Lower leg skin (tissue), 4 donors: ENCODE measurements at regions not wholly inside any gene's neighbourhood (a gene's known extent, or its start where the extent isn't known, plus 50 kb on each side); places are given as distances from the start of the nearest gene placed in this dataset.

Experiments
- DNase-seq, 2 donors: peaks; one replicate each; pipeline ENCODE4 v3.0.0-alpha.2; 2019; ENCODE audit warnings: low spot score in 2 of 2
- H3K4me3 ChIP-seq: fragments of 200-600 bp; sonication (generic); 2 replicates; pipeline ENCODE4 v1.5.1; 2017; ENCODE audit warnings: mild to moderate bottlenecking, low read depth; ENCODE audit not compliant: poor library complexity, severe bottlenecking
- CTCF ChIP-seq, 3 donors: fragments of 450-650 bp; IDR thresholded peaks; one replicate each; pipeline ENCODE4 v1.5.1; 2016; ENCODE audit warnings: antibody characterized with exemption in 3 of 3, mild to moderate bottlenecking in 3 of 3, moderate library complexity in 2 of 3
- POLR2A ChIP-seq, 2 donors: fragments of 450-650 bp; IDR thresholded peaks; one replicate each; pipeline ENCODE4 v1.6.1; 2016 to 2017; ENCODE audit warnings: antibody characterized with exemption in 2 of 2, mild to moderate bottlenecking in 1 of 2, moderate library complexity in 1 of 2
- WGBS, 2 donors: methylation state at CpG; one replicate each; pipeline ENCODE4 v1.1.5; 2018; 5-methylcytosine and 5-hydroxymethylcytosine counted together
- intact Hi-C: fragments of 100-400 bp; cut with DNase I; formaldehyde crosslinking; loops from one replicate; pipeline ENCODE4 v1.15.0; 2023; ENCODE audit warnings: low total_unique reads

- intact Hi-C loops: no loop called here
- no peak for DNase-seq
- no peak overlapping the region for H3K4me3 ChIP-seq
- TF ChIP-seq CTCF (IDR thresholded peaks at IDR 0.05) (no peak), POLR2A (IDR thresholded peaks at IDR 0.05) (no peak)
- WGBS, 2 donors: 69 to 80% methylated on average over 3 of the region's 3 CpGs
Observed at GRCh38 chr10:108208038-108208437, 1043.5 kb upstream of the SORCS1 start.

- 56 to 60% methylated on average over 8 of the region's 8 CpGs for WGBS, 2 donors
- no peak for DNase-seq
- no peak for TF ChIP-seq POLR2A (IDR thresholded peaks at IDR 0.05)
- TF ChIP-seq CTCF (IDR thresholded peaks at IDR 0.05): no peak
- H3K4me3 ChIP-seq: no peak overlapping the region
- intact Hi-C loops: no loop called here
Observed at GRCh38 chr10:108204528-108205305, 1040.2 kb upstream of the SORCS1 start.

GRCh38 chr10:108203905-108204527 lies 1039.5 kb upstream of the SORCS1 start:
- 73 to 77% methylated on average over 3 of the region's 3 CpGs for WGBS, 2 donors

GRCh38 chr10:108187408-108188012 lies 1023.0 kb upstream of the SORCS1 start:
- no peak overlapping the region for H3K4me3 ChIP-seq
- TF ChIP-seq CTCF (IDR thresholded peaks at IDR 0.05) (no peak), POLR2A (IDR thresholded peaks at IDR 0.05) (no peak)
- 50 to 52% methylated on average over 3 of the region's 3 CpGs for WGBS, 2 donors
- no peak for DNase-seq
- intact Hi-C loops: no loop called here

More at GRCh38 chr10:108203905-108204527, 1039.5 kb upstream of the SORCS1 start:
- intact Hi-C loops: no loop called here
- DNase-seq: no peak
- TF ChIP-seq CTCF (IDR thresholded peaks at IDR 0.05) (no peak), POLR2A (IDR thresholded peaks at IDR 0.05) (no peak)
- no peak overlapping the region for H3K4me3 ChIP-seq

GRCh38 chr10:108184114-108184513 lies 1019.6 kb upstream of the SORCS1 start:
- H3K4me3 ChIP-seq: no peak overlapping the region
- TF ChIP-seq POLR2A (IDR thresholded peaks at IDR 0.05) (no peak), CTCF (IDR thresholded peaks at IDR 0.05) (no peak)
- intact Hi-C loops: no loop called here
- DNase-seq: no peak
- 10 to 16% methylated on average over 1 of the region's 1 CpG for WGBS, 2 donors
